Stimulated activated naive CD4-positive, alpha-beta T cell (primary cell): ENCODE measurements at regions not wholly inside any gene's neighbourhood (a gene's known extent, or its start where the extent isn't known, plus 50 kb on each side); places are given as distances from the start of the nearest gene placed in this dataset.

Experiments used
- DNase-seq, 6 experiments: peaks; one replicate each; lab custom pipeline; 2025; lab: John Stamatoyannopoulos, UW

DNA sequence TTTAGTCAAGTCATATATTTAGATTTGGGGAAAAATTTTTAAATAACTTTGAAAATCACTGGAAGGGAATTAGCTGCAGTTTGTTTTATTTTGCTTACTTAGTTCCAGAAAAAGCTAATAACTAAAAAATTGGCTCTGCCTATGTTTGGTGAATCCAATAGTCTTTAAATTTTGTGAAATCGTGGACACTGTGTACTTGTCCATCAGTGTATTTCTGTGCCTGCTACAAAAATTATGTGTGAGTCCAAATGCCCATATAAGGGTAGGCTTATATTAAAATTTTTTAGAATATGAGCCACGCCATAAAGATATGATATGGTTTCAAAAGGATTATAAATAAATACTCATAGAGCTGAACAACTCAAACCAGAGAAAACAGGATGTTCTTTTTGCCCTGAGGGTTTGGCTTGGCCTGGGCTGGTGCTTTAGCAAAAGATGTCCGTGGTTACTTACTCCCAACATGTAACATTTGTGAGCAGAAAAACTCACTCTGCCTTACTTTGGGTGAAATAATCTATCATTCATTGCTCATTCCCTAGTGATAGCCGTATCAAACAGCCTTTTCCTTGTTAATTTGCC is 133.2 kb upstream of the PRLR start:
- DNase-seq: no peak

DNA sequence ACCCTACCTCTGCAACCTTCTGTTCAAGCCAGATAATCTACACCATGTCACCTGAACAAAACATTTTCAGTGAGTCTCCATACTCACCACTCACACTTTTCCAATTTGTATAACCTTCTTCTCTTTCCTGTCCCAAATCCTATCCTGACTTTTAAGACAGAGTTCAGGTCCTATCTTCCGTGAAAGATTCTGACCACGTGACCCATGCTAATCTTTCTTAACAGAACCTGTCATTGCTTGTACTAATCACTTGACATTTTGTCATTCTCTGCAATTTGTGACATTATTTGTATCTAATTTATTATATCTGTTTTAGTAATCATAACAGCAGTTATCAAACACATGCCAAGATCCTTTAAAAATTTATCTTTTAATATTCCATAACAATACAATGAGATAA is 132.5 kb upstream of the PRLR start:
- no peak for DNase-seq

DNA sequence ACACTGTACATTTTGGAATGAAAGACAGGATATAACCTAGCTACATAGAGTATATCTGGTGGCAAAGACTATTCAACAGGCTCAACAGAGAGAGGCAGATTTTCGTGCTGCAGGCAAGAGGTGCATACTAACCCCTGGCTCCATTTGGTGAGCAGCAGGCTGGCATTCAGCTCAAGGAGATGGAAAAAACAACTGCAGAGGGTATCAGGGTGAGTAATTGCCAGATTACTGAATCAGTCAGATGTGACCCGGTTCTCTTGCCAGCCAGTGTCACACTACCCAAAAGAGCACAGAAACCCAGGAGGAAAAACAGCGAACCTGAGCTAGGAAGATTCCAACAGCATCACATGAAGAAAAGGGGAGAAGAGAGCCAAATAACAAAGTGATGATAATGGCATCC is 130.4 kb upstream of the PRLR start:
- no peak for DNase-seq

DNA sequence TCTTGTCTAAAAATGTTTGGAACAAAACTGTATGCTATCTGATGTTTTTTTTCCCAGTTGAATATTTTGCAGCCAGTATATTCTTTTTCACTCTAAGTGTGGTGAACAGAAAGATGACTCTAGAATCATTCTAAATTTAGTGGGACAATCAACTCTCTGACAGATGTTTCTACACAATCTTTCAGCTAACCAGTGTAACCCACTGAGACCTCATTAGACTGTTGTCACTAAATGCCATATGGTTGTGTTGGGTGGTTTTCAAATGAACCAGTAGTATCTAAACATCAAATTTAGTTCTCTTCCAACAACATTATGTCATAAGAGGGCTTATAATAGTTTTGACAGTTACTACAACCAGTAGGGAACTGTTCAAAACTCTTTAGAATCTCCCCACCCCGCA is 129.6 kb upstream of the PRLR start:
- DNase-seq: no peak

DNA sequence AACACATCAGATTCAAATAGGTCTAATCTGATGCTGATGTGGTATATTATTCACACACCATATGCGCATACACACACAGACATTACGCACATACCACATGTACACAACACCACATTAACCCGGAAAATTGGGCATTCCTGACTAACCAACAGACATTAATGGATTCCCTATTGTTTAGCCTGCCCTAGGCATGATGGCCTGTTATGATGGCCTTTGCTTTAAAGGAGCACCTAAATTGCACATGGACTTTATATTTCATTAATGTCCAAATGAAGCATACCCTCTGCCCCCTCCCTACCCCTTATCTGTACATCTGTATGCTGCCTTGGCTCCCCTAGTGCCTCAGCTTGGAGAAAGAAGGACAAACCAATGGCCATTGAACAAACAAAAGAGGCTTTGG is 127.7 kb upstream of the PRLR start:
- no peak for DNase-seq

DNA sequence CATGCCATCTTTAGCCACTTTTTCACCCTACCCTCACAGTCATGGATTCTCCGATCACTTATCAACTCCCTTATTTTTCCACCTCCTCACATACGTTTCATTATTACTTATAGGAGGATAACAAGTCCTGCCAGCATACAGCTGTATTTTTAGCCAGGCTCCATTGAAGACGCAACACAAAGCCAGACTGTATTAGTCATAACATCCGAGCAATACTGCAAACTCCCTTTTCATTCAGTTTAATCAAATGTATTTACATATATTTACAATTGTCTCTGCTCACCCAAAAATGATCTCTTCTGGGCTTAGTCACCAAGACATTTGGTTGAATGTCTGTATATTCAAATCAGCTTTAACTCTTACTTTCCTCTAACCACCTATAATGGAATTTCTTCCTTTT is 126.4 kb upstream of the PRLR start:
- DNase-seq: no peak

DNA sequence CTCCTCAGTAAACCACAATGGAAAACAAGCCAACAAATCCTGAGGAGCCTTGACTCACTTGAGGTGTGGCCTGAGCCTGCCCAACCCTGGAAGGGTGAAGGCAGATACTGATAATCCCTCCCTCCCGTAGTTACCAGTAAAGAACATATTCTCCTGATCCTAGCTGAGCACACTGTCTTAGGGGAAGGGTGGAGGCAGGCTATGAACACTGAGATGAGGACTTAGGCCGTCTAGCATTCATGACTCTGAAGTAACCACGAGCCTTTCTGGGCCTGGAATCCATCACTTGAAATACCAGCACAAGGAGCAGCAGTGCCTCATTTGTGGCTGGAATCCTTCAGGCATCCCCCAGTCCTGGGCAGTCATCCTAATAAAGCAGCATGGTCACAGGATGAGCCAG is 124.5 kb upstream of the PRLR start:
- no peak for DNase-seq

DNA sequence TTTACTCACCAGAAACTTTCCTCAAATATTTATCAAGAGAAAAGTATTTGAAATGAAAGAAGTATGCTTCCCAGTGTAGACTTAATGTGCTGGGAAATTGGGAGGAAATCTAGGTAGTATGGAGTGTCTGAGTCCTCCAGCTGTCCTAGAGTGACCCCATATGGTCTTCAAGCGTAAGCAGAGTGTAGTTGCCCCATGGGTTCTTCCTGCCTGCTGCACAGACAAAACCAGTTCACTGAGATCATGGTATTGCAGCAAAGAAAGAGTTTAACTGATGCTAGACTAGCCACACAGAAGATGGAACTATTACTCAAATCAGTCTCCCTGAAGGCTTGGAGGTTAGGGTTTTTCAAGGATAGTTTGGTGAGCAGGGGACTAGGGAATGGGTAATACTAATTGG is 114.9 kb upstream of the PRLR start:
- no peak for DNase-seq

DNA sequence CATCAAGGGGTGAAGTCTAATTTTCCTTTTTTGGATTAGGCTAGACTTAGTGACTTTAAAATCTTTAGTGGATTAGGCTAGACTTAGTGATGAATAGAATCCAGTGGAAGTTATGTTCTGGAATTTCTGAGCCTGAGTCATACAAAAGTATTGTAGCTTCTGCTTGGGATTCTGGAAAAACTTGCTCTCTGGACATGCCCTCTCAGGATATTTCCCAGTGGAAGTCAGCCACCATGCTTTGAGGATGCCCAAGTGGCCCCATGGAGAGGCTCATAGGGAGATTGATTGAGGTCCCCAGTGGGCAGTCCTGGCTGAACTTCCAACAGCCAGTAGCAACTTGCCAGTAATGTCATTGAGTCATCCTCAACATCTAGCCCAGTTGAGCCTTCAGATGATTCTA is 112.4 kb upstream of the PRLR start:
- no peak for DNase-seq

DNA sequence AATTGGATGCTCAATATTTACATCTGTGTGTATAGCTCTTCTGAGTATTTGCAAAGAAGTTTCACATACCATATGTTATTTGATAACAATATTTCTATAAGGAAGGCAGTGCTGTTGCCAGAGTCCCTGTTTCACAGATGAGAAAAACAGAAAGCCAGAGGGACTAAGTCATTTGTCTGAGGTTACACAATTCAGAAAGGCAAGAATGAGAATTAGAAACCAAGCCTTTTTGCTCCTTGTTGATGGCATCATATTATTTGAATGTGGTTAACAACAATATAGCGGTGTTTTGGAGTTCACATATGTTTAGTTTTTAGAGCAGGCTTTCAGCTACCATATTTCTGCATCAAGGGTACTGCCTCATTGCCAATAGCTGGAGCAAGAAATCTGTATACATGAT is 110.9 kb upstream of the PRLR start:
- no peak for DNase-seq

DNA sequence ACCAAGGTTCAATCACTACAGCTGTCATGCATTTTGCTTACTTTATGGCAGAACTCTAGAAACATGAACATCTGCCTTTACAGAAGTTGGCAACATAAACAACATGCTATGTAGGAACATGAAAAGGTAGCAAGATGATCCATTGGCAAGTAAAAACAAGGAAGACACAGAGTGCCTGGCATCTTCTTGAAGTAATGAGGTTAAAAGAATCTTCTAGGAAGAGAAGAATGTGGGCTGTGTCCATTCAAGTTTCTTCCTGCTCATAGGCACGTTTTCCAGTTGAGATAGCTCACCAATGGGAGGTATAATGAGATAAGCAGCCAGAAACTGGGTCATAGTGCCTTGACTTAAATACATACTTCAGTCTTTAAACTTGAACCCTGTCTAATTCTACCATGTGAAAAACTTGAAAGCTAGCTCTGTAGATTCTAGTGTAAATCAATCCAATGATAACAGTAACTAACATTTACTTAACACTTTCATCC is 109.4 kb upstream of the PRLR start:
- DNase-seq: no peak

DNA sequence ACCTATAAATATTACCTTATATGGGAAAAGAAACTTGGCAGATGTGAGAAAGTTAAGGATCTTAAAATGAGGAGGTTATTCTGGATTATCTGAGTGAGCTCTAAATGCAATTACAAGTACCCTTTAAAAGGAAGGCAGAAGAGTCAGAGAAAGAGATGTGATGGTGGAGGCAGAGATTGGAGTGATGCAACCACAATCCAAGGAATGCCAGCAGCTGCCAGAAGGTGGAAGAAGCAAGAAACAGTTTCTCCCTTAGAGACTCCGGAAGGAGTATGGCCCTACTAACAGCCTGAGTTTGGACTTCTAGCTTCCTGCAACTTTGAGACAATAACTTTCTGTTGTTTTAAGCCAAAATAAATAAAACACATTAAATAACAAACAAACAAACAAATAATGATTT is 108.7 kb upstream of the PRLR start:
- DNase-seq: no peak

DNA sequence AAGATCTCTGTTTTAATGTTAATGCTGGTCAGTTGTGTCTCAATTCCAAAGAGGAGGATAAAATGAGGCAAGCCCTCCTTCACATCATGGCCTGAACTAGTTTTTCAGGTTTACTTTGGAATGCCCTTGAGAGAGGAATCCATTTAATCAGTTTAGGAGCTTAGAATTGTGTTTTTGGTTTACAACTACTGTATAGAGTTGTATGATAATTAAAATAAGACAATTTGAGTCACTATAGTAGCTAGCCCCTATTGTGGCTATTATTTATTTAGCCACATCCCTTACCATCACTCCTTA is 107.8 kb upstream of the PRLR start:
- no peak for DNase-seq

DNA sequence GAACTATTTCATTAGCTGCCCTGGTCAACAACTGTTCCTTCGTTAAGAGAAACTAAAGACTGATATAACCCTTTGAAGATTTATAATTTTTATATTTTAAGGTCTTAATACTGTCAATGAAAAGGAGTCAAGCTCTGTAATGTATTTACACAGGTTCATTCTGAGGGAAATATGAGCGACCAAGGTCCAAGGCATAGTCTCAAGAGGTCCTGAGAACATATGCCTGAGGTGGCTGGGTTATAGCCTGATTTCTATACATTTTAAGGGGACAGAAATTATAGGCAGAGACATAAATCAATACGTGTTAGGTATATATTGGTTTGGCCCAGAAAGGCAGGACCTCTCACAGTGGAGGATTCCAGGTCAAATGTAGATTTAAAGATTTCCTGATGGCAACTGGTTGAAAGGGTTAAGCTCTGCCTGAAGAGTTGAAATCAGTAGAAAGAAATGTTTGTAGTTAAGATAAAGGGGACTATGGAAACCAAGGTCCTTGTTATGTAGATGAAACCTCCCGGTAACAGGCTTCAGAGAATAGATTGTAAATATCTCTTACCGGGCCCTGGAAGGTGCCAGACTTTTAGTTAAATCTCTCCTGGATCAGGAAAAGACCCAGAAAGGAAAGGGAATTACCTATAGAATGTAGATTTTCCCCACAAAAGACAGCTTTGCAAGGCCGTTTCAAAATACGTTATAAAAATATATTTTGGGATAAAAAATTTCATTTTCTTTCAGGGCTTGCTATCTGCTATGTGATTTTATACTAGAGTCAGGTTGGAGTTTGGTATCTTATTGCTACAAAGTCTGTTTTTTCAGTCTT is 107.3 kb upstream of the PRLR start:
- DNase-seq: no peak

DNA sequence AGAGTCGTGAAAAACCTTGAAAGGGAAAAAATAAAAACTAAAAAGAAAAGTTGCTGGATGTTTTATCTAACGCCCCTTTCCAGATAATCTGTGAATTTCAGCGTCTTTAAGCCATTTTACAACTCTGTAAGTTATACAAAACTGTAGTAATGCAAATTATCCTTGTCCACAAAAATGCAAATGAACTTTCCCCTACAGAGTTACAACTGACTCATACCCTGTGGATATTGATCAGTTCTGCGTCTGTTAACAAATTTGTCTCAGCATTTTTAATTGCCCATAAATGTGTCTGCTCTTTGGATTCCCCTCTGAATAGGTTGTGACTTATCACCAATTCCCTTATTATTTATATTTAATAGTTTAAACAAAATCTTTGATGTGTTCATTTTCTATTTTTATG is 105.9 kb upstream of the PRLR start:
- no peak for DNase-seq

DNA sequence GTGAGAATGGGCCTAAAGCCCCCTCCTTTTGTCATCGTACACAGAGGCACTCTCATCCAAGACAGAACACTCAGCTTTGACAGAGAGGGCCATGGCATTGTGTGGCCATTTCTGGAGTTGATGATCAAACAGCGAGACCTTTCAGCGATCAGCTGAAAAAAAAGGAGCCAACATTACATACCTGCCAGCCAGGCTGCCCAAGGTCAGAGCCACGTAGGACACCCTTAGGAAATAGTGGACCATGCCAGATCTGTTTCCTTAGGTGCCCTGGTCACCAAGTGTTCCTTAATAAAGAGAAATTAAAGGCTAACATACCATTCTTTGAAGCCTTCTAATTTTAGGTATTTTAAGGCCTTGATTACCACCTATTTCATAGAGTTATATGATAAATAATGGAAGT is 105.5 kb upstream of the PRLR start:
- no peak for DNase-seq

DNA sequence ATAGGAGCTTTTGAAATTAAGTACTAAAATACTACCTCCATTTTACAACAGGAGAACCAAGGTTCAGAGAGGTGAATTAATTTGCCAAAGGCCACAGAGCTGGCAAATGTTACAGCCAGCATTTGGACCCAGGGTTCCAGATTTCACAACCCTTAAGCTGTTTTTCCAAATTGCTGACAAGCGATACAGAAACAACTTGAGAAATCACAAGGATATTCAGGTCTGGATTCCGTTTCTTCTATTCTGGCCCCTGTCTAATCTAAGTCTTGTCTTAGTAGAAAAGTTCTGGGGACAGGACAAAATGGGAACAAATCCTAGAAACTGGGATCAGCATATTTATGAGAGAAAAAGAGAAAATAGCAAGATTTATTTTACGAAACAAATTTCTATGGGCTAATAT is 103.1 kb upstream of the PRLR start:
- DNase-seq: no peak

DNA sequence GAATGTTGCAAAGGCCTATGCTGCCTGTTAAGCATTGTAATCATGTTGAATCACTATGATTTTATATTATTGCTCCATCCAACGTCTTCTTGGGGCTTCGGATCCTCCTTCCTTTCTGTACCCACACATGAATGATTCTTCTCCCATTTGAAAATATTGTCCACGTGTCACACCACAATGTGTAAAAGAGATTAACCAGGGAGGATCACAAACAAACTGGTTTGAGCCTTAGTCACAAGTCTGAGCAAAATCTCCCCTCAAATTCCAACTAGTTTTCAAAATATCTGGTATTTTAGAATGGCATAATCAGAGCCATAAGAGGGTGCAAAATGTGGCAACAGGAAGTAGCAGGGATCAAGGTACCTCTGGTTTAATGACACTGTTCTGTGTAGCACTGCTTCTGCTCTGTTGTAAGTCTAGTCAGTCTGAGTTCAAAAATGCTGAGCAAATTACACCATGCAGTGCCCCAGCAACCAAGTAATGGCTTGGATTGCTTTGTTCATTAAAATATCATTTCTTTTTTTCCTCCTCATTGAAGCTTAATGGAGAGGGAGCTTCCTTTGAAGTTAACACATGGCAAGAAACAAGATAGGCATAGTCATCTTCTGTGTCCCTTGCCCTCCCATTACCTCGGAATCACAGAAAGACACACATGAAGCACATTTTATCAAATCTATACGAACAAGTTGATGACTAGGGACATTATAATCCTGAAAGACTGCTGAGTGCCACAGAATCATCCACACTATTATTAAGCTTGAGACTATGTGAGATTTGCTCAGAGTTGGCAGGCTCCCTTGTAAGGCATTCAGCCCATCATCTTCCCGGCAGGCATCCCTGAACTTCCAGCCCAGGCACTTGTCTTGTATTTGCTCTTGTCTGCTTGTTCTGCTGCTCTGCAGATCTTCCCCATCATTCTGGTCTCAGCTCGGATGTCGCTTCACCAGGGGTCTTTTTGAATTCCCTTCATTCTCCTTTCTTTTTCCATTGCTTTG is 102.0 kb upstream of the PRLR start:
- no peak for DNase-seq

DNA sequence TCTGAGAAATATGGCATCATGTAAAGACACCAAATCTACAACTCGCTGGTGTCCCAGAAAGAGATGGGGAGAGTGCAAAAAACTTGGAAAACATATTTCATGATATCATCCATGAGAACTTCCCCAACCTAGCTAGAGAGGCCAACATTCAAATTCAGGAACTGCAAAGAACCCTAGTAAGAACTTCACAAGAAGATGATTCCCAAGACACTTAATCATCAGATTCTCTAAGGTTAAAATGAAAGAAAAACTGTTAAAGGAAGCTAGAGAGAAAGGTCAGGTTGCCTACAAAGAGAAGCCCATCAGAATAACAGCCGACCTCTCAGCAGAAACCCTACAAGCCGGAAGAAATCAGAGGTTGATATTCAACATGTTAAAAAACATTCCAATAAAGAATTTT is 95.5 kb upstream of the PRLR start:
- DNase-seq: no peak

DNA sequence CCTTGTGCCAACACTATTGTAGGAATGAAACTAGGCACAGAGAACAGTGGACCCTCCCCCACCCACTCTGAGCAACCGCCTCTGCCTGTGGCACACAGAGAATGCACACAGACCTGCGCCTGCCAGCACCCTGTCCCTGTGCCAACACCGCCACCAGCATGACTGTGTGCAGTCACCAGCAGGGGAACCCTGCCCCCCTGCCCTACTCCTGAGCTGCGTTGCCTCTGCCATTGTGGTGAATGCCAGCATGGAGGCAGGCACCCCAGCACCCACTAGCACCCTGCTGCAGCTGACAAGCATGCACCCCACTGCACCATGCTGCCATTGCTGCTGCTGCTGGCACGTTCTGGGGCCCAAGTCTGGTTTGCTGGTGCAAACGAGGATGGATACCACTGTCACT is 94.4 kb upstream of the PRLR start:
- no peak for DNase-seq

DNA sequence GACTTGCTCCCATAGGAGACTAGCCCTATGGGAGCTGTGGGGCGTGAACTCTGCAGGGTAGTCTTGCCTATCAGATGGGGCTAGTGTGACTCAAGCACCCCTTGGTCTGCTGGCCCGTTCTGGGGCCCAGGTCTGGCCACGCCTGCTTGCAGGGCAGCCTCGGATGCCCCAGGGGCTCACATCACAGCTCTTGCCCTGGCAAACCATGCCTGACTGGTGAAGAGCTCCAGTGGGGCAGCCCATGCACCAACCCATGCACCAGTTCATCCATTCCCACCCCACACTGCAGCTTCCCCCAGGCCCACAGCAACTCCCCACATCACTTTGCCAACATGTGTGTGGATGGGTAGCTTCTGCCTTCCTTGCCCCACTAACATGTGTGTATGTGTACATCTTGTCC is 93.9 kb upstream of the PRLR start:
- no peak for DNase-seq

DNA sequence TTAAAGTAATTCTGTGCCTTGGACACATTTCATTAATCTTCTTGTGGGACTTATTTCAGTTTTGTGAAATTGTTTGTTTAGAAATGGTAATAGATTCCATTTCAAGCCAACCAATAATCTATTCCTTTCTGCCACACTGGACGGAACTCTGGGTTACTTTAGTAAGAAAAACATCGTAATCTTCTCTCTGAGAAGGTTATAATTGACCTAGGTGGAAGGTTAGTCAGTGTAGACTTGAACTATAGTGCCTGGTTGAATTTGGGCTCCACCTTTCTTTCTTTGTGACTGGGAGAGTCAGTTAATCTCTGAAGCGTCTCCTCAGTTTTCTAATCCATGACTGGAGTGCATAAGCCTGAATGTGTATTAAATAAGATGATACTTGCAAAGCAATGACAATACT is 89.7 kb upstream of the PRLR start:
- no peak for DNase-seq
